ENCODE measurements at regions not wholly inside any gene's neighbourhood (a gene's known extent, or its start where the extent isn't known, plus 50 kb on each side); places are given as distances from the start of the nearest gene placed in this dataset.
"Not testable (repeated sequence)": the region's sequence is repeated elsewhere in the genome, so short reads cannot be mapped to it uniquely, and the experiment has no call there.

DNA sequence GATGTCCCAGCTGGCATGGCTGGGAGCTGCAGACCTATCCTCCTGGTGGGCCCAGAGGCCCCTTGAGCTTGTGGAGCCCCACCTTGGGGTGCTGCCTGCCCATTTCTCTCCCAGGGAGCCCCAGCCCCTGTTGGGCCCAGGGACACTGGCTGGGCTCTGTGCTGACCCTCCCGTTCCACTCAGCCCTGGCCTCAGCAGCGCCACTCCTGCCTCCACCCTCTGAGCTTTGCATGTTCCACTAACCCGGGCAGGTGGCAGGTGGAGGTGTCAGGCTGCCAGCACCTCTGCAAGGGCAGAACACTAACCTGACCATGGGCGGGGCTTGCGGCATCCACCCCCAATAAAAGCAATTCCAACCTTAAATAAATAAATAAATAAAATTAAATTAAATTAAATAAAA, 299.2 kb downstream of the LRIG3 start:
- DNase-seq (ENCODE audit: low spot score), result no peak
- intact Hi-C loops (cut with DNase I), result no loop called here

DNA sequence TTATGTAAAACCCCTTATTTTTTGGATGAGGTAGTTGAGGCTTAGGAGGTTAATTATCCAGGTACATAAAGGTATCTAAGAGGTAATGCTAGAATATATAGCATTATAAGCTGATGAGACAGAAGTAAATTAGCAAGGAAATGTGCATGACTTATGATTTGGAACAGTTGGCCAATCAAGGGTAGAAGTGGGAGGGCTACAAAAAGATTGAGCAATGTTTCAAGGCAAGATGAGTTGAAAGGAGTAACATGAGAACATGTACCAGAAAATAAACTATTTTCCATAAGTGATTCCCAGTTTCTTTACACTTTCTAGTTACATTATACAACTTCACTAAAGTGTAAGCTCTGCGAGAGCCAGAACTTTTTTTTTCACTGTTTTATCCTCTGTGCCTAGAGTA, 290.9 kb downstream of the LRIG3 start:
- no peak for DNase-seq (ENCODE audit: low spot score)
- intact Hi-C loops (cut with DNase I), result no loop called here

DNA sequence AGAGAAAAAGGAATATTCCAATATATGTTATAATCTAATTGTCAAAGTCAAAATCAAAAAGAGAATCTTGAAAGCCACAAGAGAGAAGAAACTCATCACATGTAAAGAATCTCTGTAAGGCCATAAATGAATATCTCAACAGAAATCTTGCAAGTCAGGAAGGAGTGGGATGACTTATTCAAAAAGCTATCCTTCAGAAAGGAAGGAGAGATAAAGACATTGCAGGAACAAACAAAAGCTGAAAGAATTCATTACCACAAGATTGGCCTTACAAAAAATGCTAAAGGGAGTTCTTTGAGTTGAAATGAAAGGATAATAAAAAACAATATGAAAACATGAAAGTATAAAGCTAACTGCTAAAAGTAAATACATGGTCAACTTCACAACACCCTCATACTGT, 286.8 kb downstream of the LRIG3 start:
- DNase-seq (ENCODE audit: low spot score), result no peak
- intact Hi-C loops (cut with DNase I), result no loop called here

DNA sequence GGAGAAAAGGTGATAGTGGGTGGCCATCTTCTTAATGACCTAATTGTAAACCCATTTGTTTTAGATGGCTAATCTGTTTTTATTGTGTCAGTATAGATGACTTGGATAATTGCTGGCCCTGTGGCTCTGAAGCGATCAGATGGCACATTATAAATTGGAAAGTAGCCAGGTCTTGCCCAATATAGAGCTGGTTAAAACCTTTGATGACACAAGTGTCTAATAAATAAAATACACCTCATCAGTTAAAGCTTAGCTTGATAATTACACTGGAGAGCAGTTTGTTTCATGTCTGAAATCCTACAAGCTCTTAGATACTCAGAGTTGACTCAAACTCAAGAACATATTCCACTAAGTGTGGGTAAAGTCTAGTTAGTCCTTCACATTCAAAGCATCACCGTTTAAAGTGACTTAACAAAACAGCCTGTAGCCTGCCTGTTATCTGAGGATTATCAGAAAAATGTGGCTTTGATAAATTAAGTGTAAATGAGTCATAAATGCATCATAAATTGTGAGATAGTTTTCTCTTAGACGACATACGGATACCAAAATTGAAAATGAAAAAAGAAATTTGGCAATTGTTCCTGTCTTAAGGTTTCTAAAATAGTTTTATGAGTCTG, 280.9 kb downstream of the LRIG3 start:
- no peak for DNase-seq (ENCODE audit: low spot score)
- intact Hi-C loops (cut with DNase I), result no loop called here

DNA sequence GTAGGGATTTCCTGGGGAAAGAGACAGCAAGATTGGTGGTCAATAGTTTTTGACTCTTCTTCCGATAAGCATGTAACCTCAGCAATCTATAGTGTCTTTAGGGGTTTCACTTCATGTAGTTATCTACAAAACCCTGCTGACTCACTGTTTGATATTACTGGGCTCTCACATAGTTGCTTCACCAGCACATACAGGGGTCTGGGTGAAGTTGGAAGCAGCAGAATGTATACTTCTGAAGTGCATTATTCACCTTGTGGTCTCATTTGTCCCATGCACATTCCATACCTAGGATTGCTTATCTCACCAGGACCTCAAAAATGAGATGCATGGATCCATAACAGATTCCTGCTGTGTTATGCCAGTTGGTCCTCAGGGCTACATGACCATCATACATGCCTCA, 280.0 kb downstream of the LRIG3 start:
- DNase-seq (ENCODE audit: low spot score), result no peak
- intact Hi-C loops (cut with DNase I), result no loop called here

DNA sequence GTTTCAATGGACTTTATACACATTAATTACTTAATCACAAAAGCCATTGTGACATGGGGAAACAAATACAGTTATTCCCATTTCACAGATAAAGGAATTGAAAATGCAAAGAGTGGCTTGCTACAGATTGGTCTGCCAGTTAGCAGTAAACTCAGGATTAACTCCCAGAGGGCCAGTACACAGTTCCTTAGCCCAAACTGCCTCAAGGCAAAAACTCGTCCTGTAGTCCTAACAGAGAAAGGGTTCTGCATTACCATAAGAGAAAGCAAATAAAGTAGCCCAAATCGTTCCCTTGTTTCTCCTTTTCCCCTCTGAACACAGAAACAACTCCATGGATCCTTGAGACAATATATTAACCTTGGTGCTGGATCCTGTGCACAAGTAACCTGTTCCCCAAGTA, 274.4 kb downstream of the LRIG3 start:
- intact Hi-C loops (cut with DNase I), result no loop called here
- DNase-seq (ENCODE audit: low spot score), result no peak

DNA sequence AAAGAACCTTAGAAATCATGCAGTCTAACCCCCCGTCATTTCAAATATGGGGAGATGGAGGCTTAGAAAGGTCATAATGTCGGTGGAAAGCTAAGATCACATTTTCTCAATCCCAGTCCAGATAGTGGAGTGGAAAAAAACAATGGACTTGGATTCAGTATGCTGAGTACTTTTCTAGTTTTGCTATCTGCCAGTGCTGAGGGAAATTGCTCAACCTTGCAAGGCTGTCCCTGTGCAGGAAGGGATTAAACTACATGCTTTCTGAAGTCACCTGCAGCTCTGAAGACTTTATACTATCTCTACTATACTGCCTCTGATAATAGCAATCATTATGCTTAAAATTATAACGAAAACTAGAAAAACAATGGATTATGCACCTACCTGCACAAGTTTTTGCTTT, 272.8 kb downstream of the LRIG3 start:
- intact Hi-C loops (cut with DNase I), result no loop called here
- DNase-seq (ENCODE audit: low spot score), result no peak

DNA sequence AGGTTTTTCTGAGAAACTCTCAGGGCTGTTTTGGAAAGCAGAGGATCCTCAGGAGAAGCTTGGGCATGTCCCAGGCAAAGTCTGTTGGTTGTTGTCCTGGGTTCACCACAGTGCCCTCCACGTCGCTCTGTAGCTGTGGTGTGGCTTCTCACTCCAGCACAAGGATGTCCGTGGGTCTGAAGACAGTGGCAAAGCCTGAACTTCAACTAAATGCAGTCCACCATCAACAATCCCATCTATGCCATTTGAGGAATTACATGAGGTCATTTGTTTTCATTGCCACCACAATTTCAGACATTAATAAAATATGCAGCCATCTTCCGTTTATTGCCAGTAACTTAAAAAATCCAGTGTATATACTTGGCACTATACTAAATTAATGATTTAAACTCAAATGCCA, 272.1 kb downstream of the LRIG3 start:
- intact Hi-C loops (cut with DNase I), result no loop called here
- DNase-seq (ENCODE audit: low spot score), result no peak

DNA sequence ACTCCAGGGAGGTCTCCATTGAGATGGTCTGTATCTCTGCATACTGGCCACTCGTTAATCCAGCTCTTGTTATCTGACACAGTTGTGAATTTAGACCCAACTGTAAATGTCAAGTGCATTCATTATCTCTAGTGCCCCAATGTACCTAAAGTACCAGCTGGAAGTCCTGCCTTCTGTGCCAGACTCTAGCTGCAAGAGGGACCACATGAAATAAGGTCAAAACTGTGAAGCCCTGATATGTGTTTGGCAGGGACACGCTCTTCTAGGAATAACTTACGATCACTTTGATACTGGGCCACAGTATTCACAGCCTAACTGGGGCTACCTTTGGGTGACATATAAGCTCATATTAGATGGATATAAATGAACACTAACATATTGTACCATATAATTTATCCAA, 268.5 kb downstream of the LRIG3 start:
- DNase-seq (ENCODE audit: low spot score), result no peak
- intact Hi-C loops (cut with DNase I), result no loop called here

DNA sequence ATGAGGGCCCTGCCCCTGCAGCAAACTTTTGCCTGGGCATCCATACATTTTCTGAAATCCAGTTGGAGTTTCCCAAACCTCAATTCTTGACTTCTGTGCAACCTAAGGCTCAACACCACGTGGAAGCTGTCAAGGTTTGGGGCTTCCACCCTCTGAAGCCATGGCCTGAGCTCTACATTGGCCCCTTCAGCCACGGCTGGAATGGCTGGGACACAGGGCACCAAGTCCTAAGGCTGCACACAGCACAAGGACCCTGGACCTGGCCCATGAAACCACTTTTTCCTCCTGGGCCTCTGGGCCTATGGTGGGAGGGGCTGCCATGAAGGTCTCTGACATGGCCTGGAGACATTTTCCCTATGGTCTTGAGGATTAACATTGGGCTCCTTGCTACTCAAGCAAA, 266.3 kb downstream of the LRIG3 start:
- no peak for DNase-seq (ENCODE audit: low spot score)
- intact Hi-C loops (cut with DNase I), result no loop called here

DNA sequence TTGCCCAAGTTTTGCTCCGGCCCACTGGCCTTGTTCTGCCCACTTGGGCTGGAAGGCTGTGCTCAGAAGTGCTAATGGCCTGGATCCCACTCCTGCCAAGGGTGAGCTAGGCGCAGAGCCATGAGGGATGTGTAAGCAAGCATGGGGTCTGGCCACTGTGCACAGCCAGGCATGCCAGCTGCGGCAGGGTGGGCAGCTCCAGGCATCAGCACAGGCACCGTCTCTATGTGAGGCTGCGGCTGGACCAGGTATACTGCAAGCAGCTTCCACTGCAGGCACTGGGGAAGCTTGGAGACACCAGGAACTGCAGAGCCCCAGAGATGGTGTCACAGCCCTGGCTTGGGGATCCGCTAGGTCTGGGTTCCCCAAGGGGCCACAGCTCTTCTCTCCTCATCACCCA, 264.9 kb downstream of the LRIG3 start:
- intact Hi-C loops (cut with DNase I), result no loop called here
- DNase-seq (ENCODE audit: low spot score), result no peak

DNA sequence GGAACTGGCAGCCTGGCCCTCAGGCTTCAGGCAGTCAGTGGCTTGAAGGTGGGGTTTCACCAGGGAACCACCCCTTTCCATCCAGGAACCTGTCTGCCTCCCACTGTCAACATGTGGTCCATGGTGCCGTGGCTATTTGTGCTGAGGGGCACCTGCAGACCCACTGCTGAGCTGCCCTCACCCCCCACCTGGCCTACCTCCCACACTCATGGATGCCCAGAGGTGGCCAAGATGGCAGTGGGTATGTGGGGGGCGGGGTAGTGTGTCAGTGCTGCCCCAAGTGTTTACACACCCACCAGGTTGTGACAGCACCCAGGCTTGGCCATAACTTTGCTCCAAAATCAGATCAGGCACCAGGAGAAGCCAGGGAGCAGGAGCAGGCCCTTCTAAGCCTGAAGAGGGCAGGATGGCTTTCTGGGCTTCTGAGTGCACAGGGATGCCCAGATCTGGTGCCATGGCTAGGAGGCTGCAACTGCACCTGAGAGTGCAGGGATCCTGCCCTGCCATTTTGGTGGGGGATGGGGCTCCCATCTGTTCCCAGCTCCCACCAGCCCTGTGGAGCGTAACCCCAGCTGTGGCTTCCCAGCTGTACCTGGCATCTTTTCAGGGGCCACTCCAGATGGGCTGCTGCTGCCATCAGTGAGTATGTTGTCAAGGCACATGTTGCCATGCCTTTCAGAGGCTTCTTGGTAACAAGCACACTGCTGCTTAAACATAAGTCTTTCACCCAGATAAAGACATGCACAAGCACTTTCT, 263.9 kb downstream of the LRIG3 start:
- DNase-seq (ENCODE audit: low spot score), result no peak
- intact Hi-C loops (cut with DNase I), result no loop called here

DNA sequence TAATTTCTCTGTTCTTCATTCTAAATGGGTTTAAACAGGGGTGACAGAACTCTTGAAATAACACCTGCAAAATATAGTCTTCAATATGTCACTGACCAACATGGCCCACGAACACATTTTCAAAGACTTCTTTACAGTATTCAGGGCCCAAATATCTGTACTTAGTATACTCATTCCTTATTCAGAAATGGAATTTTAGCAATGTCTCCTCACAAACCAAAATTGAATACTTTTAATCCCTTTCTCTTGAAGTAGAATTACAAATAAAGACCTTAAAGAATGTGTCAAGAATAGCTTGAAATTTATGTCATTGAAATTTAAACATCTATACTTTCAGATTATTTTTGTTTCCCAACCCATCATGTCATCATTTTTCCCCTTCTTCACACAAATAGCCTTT, 263.1 kb downstream of the LRIG3 start:
- DNase-seq (ENCODE audit: low spot score), result no peak
- intact Hi-C loops (cut with DNase I), result no loop called here

DNA sequence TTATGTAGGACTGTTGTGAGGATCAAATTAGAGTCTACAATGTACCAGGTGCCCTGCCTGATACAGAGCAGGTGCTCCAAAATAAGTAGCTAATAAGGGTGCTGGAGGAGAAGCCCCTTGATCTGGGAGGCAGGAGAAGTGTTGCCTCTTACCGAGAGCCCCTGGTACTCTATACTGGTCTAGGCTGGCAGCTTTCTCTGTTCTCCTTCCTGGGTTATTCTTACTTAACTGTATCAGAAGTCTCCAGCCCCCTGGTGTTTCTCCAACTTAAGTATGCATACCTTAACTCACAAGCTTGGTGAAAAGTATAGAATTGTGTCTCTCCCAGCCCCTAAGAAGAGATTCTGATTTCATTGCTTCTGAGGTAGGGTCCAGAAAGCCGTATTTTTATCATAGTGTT, 254.9 kb downstream of the LRIG3 start:
- intact Hi-C loops (cut with DNase I), result no loop called here
- DNase-seq (ENCODE audit: low spot score), result no peak

DNA sequence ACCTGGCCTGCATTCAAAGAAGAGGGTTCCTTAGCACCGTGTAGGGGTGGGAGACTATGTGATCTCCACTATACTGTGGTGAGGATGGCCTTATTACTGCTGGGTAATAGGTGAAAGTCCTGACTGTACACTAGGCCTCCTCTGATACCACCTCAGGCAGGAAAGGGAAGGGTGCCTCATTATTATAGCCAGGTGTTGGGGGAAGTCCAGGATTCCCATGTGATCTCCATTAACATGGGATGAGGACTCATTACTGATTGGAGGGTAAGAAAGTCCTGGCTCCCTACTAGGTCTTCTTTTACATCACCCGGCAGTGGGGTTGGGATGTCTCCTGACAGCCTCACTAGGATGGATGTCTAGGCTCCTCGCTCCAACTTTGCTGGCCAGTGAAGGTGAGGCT, 252.1 kb downstream of the LRIG3 start:
- intact Hi-C loops (cut with DNase I), result no loop called here

DNA sequence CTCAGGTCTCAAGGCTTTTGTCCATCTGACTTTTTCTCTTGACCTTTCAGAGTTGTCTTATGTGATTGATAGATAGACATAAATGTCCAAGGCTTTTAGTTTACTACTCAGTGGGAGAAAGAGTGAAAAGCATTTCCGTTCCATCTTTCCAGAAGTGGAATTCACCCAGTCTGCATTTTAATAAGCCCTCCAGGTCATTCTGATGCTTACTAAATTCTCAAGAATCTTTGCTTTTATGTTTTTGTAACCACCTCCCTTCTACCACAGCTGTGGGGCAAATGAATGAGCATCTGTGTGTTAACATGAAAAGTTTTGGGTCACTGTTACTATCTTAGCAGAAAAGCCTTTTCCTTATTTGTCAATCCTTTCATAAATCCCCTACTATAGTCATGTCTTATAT, 251.4 kb downstream of the LRIG3 start:
- intact Hi-C loops (cut with DNase I), result no loop called here

More for the DNA sequence above, 252.1 kb downstream of the LRIG3 start:
- DNase-seq (ENCODE audit: low spot score), result no peak

DNA sequence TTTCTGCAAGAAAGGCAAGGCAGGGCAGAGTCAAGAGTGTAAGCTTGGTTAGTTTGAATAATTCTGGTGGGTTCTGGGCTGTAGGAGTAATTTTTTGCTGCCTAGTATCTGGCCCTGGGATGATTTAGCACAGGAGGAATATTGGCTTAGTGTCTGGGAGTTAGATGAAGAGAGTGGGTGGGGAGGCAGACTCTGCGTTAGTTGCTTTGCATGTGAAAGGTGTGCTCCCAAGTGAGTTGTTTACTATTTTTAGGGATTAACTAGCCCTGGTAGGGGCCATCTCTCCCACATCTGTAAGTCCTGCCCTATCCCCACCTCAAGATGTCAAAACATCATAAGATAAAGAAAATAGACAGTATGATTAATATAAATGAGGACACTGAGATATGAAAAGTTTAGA, 249.7 kb downstream of the LRIG3 start:
- intact Hi-C loops (cut with DNase I), result no loop called here
- no peak for DNase-seq (ENCODE audit: low spot score)

More for the DNA sequence above, 251.4 kb downstream of the LRIG3 start:
- no peak for DNase-seq (ENCODE audit: low spot score)

DNA sequence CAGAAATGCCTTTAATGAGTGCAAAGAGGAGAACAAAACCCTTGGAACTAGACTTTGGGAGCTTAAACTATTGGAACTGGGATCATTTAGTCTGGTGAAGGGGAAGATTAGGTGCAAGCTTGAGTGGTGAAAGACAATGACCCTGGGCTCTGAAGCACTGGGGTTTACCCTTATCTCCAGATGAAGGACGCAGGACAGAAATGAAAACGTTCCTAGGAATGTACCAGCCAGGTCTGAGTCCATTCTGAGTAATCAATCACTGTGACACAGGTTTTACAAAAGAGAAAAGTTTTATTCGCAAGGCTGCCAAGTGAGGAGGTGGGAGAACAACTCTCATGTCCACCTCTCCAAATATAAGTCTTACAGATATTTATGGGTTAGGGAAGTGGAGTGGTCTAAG, 249.1 kb downstream of the LRIG3 start:
- DNase-seq (ENCODE audit: low spot score), result no peak
- intact Hi-C loops (cut with DNase I), result no loop called here

DNA sequence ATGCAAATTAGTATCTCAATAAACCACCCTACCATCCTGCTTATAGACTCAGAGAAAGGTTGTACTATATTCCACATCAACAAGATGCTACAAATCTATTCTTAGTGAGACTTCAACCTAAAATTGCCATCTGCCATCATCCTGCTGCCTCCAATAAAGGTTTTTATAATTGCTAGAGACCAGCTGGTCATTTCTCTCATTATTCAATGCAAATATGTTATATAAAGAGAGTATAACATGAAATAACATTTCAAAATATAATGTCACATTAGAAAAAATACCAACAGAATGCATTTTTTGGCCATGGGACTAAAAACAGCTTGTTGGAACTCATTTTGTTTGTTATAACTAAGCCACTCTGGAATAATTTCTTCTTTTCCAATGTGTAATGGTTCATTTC, 247.3 kb downstream of the LRIG3 start:
- DNase-seq (ENCODE audit: low spot score), result no peak
- intact Hi-C loops (cut with DNase I), result no loop called here

DNA sequence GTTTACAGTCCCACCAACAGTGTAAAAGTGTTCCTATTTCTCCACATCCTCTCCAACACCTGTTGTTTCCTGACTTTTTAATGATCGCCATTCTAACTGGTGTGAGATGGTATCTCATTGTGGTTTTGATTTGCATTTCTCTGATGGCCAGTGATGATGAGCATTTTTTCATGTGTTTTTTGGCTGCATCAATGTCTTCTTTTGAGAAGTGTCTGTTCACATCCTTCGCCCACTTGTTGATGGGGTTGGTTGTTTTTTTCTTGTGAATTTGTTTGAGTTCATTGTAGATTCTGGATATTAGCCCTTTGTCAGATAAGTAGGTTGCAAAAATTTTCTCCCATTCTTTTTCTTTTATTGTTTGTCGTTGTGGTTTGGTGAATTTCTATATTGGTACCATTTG, 242.5 kb downstream of the LRIG3 start:
- DNase-seq (ENCODE audit: low spot score); intact Hi-C loops (cut with DNase I): not testable (repeated sequence)

DNA sequence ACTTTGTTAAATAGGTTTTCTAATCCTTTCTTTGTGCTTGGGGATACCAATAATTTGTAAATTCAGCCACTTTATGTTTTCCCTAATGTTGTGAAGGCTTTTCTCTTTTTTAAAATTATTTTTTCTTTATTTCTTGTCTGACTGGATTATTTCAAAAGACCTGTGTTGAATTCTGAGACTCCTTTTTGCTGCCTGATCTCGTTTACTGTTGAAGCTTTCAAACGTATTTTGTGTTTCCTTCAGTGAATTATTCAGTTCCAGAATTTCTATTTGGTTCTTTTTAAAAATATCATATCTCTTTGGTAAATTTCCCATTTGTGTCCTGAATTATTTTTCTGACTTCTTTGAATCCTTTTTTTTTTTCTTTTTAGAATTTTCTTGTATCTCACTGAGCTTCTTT, 241.6 kb downstream of the LRIG3 start:
- intact Hi-C loops (cut with DNase I), result no loop called here
- no peak for DNase-seq (ENCODE audit: low spot score)
